OCI-LY7 (cell line): ENCODE measurements at regions not wholly inside any gene's neighbourhood (a gene's known extent, or its start where the extent isn't known, plus 50 kb on each side); places are given as distances from the start of the nearest gene placed in this dataset.

Experiments used
- BruUV-seq: library from RNA; stranded (reverse); fragments of 400-500 nt; replicated peaks from 2 replicates; lab custom pipeline; 2021; lab: Mats Ljungman, UMichigan
- CTCF ChIA-PET: fragments of 300-600 bp; sonication (Branson Sonifier 250); formaldehyde crosslinking; loops from one replicate; lab custom pipeline; 2022; ENCODE audit warnings: antibody characterized with exemption; ENCODE audit not compliant: unreplicated experiment; lab: Charles Lee
- POLR2A ChIA-PET: fragments of 300-600 bp; sonication (Branson Sonifier 250); formaldehyde crosslinking; loops from one replicate; lab custom pipeline; 2022; ENCODE audit warnings: antibody characterized with exemption; lab: Charles Lee
- DNase-seq: peaks from one replicate; pipeline ENCODE4 v3.0.0-alpha.2; 2015; ENCODE audit warnings: low spot score
- H2AFZ ChIP-seq: fragments of 200-600 bp; sonication (generic), shearing (Covaris generic); 2 replicates; pipeline ENCODE4 v1.6.1; 2014; ENCODE audit warnings: mild to moderate bottlenecking, antibody characterized with exemption, low read length, moderate library complexity
- H3K27ac ChIP-seq: fragments of 200-600 bp; sonication (generic); 2 replicates; pipeline ENCODE4 v1.5.1; 2014; ENCODE audit warnings: mixed run types, low read depth, mild to moderate bottlenecking, moderate library complexity, low read length, inconsistent platforms; ENCODE audit not compliant: poor library complexity, severe bottlenecking
- H3K36me3 ChIP-seq: fragments of 200-600 bp; sonication (generic); 2 replicates; pipeline ENCODE4 v1.6.1; 2014; ENCODE audit warnings: mild to moderate bottlenecking, antibody characterized with exemption, low read length, moderate library complexity, mixed read lengths; ENCODE audit not compliant: insufficient read depth
- H3K4me1 ChIP-seq: fragments of 200-600 bp; sonication (generic); 2 replicates; pipeline ENCODE4 v1.5.1; 2014; ENCODE audit warnings: mild to moderate bottlenecking, low read length; ENCODE audit not compliant: insufficient read depth, poor library complexity, severe bottlenecking
- H3K4me2 ChIP-seq: fragments of 200-600 bp; sonication (generic); 2 replicates; pipeline ENCODE4 v1.6.1; 2014; ENCODE audit warnings: mild to moderate bottlenecking, low read length
- H3K4me3 ChIP-seq: fragments of 200-600 bp; sonication (generic); 2 replicates; pipeline ENCODE4 v1.5.1; 2014; ENCODE audit warnings: mild to moderate bottlenecking, low read depth, low read length; ENCODE audit not compliant: poor library complexity, severe bottlenecking
- H3K79me2 ChIP-seq: fragments of 200-600 bp; sonication (generic); 2 replicates; pipeline ENCODE4 v1.6.1; 2016; ENCODE audit warnings: low read depth, mild to moderate bottlenecking, low read length, moderate library complexity, mixed read lengths; ENCODE audit not compliant: insufficient read depth
- H3K9me2 ChIP-seq: fragments of 200-600 bp; sonication (generic); 2 replicates; pipeline ENCODE4 v1.6.1; 2016; ENCODE audit warnings: mild to moderate bottlenecking, low read length, mixed read lengths; ENCODE audit not compliant: insufficient read depth
- H3K9me3 ChIP-seq: fragments of 200-600 bp; sonication (generic); 2 replicates; pipeline ENCODE4 v1.6.1; 2014; ENCODE audit warnings: mild to moderate bottlenecking, mixed run types, low read length, mixed read lengths
- H4K20me1 ChIP-seq: fragments of 200-600 bp; sonication (generic); 2 replicates; pipeline ENCODE4 v1.6.1; 2014; ENCODE audit warnings: mild to moderate bottlenecking, antibody characterized with exemption, low read length, moderate library complexity, mixed read lengths; ENCODE audit not compliant: insufficient read depth
- EZH2phosphoT487 ChIP-seq: fragments of 200-600 bp; sonication (generic); IDR thresholded peaks from 2 replicates; pipeline ENCODE4 v1.6.1; 2018; ENCODE audit warnings: low read depth, borderline replicate concordance, mild to moderate bottlenecking, mixed run types, antibody characterized with exemption, low read length, moderate library complexity, mixed read lengths
- intact Hi-C: fragments of 100-400 bp; cut with micrococcal nuclease; formaldehyde crosslinking; loops from one replicate; pipeline ENCODE4 v1.10.0; 2022; ENCODE audit not compliant: unreplicated experiment
- TF ChIP-seq, protein P1 (sequence below): fragments of 200-600 bp; sonication (generic); conservative IDR thresholded peaks from 2 replicates; pipeline ENCODE4 v1.5.1; 2014; ENCODE audit warnings: mild to moderate bottlenecking, antibody characterized with exemption, low read length, moderate library complexity, mixed read lengths

DNA sequence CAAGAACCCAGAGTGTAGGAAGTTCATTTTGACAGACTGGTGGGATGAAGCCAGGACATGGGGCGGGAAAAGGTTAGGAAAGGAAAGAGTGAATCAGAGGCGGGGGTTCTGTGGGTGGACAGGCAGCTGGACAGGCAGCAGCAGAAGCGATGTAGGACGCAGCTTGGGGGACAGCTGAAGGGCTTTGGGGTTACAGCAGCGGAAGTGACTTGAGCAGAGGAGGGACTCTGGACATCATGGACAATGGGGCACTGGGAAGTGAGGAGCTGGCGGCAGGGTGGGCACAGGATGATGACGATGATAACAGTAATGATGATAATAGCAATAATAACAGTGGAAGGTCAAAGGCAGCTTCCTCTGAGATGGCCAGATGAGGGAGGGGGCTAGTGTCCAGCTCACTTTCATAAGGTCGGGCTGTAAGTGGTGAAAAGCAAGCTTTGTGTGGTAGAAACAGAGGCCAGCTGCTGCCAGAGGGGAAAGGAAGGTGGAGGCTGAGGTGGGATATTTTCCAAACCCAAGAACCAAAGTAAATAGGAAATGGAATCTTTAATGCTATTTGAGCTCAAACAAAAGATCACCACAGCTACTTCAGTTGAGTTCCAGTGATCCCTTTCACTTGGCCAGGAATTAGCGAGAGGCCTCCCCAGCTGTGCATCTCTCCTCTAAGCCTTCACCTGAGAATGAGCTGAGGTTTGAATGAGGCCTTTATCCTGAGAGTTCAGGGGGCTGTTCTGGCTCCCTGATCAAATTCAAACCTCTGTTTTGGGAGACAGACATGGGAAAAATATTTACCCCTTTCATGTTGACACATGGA, 433.5 kb downstream of the DHX35 start:
- POLR2A ChIA-PET = no interaction called here
- BruUV-seq = no TSS peak
- no peaks in the 10 kb centered on the region for H4K20me1 ChIP-seq
- H3K9me3 ChIP-seq = no peaks in the 10 kb centered on the region
- H2AFZ ChIP-seq = no peak overlapping the region
- no peaks in the 10 kb centered on the region for H3K36me3 ChIP-seq
- H3K4me1 ChIP-seq = no peaks in the 10 kb centered on the region
- no peak overlapping the region for H3K27ac ChIP-seq
- no peak overlapping the region for H3K4me3 ChIP-seq
- H3K79me2 ChIP-seq = no peaks in the 10 kb centered on the region
- no peak overlapping the region for H3K4me2 ChIP-seq
- DNase-seq = no peak
- H3K9me2 ChIP-seq = no peaks in the 10 kb centered on the region
- CTCF ChIA-PET = no interaction called here
- TF ChIP-seq, protein P1, sequence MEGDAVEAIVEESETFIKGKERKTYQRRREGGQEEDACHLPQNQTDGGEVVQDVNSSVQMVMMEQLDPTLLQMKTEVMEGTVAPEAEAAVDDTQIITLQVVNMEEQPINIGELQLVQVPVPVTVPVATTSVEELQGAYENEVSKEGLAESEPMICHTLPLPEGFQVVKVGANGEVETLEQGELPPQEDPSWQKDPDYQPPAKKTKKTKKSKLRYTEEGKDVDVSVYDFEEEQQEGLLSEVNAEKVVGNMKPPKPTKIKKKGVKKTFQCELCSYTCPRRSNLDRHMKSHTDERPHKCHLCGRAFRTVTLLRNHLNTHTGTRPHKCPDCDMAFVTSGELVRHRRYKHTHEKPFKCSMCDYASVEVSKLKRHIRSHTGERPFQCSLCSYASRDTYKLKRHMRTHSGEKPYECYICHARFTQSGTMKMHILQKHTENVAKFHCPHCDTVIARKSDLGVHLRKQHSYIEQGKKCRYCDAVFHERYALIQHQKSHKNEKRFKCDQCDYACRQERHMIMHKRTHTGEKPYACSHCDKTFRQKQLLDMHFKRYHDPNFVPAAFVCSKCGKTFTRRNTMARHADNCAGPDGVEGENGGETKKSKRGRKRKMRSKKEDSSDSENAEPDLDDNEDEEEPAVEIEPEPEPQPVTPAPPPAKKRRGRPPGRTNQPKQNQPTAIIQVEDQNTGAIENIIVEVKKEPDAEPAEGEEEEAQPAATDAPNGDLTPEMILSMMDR = no peak
- no peak for TF ChIP-seq EZH2phosphoT487
- intact Hi-C loops = no loop called here

- H3K4me2 ChIP-seq = no peak overlapping the region
- TF ChIP-seq, protein P1 = no peak
- TF ChIP-seq EZH2phosphoT487 = no peak
These were observed 432.3 kb downstream of the DHX35 start for GRCh38 chr20:39394461-39394860.

GRCh38 chr20:39390186-39390585, 428.0 kb downstream of the DHX35 start:
- H3K4me1 ChIP-seq = no peaks in the 10 kb centered on the region
- H3K4me2 ChIP-seq = no peak overlapping the region
- H3K36me3 ChIP-seq = no peaks in the 10 kb centered on the region
- no peaks in the 10 kb centered on the region for H3K9me3 ChIP-seq
- CTCF ChIA-PET = no interaction called here
- no TSS peak for BruUV-seq
- no peak overlapping the region for H3K4me3 ChIP-seq
- DNase-seq = no peak
- no peaks in the 10 kb centered on the region for H4K20me1 ChIP-seq
- no peaks in the 10 kb centered on the region for H3K79me2 ChIP-seq
- POLR2A ChIA-PET = interaction anchor here (1.1 kb wide), 1 partner anchor 68 kb away, joined by 3 read pairs; no protein-coding TSS in a partner anchor
- no peaks in the 10 kb centered on the region for H3K9me2 ChIP-seq
- intact Hi-C loops = no loop called here
- 0 out of 2 replicates have a peak overlapping the region, but pooled peaks have one; percentile 7 for H2AFZ ChIP-seq
- H3K27ac ChIP-seq = no peak overlapping the region
- no peak for TF ChIP-seq EZH2phosphoT487
- TF ChIP-seq, protein P1 = no peak

More at GRCh38 chr20:39394461-39394860, 432.3 kb downstream of the DHX35 start:
- CTCF ChIA-PET = interaction anchor here (0.5 kb wide), 1 partner anchor 993 kb away, joined by 3 read pairs; no protein-coding TSS in a partner anchor
- Histone ChIP-seq H3K79me2 (no peaks in the 10 kb centered on the region), H4K20me1 (no peaks in the 10 kb centered on the region), H3K9me2 (no peaks in the 10 kb centered on the region), H2AFZ (no peak overlapping the region), H3K27ac (no peak overlapping the region), H3K36me3 (no peaks in the 10 kb centered on the region), H3K4me3 (no peak overlapping the region), H3K9me3 (no peaks in the 10 kb centered on the region), H3K4me1 (no peaks in the 10 kb centered on the region)
- DNase-seq = no peak
- intact Hi-C loops = no loop called here
- POLR2A ChIA-PET = no interaction called here
- no TSS peak for BruUV-seq
